Liver (tissue), 3 donors: ENCODE measurements at regions not wholly inside any gene's neighbourhood (a gene's known extent, or its start where the extent isn't known, plus 50 kb on each side); places are given as distances from the start of the nearest gene placed in this dataset.

Source experiments
- RAD21 ChIP-seq, 2 donors: IDR thresholded peaks; 2 replicates each; pipeline ENCODE4 v1.6.1; 2016; ENCODE audit warnings: antibody characterized with exemption in 2 of 2, mild to moderate bottlenecking in 2 of 2
- TF ChIP-seq, protein P1 (sequence below): fragments of 150-350 bp; IDR thresholded peaks from 2 replicates; pipeline ENCODE4 v1.5.1; 2017; ENCODE audit warnings: improper control_type of control experiment, low read depth, low read length; ENCODE audit not compliant: missing input control
- TF ChIP-seq, protein P2 (sequence below): IDR thresholded peaks from 2 replicates; pipeline ENCODE4 v1.6.1; 2016; ENCODE audit warnings: antibody characterized with exemption, mild to moderate bottlenecking
- donor health status: healthy.
- donor health status: healthy.

DNA sequence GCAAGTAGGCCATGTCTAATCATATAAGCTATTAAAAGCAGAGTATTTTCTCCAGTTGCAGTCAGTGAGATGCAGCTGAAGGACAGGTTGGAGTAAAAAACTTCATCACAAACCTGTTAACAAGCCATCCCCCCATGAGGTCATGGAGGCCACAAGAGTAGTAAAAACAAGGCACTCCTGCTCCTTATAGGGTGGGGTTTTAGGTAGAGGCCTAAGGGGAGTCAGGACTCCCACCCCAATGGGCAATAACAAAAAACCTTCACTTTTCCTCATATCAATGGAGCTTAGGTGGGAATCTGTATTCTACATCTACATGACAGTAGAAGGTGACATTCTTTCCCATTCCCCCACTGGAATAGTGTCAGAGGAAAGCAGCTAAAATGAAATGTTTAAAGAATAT is 428.1 kb upstream of the KHDRBS2 start:
- TF ChIP-seq, protein P1, sequence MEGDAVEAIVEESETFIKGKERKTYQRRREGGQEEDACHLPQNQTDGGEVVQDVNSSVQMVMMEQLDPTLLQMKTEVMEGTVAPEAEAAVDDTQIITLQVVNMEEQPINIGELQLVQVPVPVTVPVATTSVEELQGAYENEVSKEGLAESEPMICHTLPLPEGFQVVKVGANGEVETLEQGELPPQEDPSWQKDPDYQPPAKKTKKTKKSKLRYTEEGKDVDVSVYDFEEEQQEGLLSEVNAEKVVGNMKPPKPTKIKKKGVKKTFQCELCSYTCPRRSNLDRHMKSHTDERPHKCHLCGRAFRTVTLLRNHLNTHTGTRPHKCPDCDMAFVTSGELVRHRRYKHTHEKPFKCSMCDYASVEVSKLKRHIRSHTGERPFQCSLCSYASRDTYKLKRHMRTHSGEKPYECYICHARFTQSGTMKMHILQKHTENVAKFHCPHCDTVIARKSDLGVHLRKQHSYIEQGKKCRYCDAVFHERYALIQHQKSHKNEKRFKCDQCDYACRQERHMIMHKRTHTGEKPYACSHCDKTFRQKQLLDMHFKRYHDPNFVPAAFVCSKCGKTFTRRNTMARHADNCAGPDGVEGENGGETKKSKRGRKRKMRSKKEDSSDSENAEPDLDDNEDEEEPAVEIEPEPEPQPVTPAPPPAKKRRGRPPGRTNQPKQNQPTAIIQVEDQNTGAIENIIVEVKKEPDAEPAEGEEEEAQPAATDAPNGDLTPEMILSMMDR: no peak
- TF ChIP-seq, protein P2, sequence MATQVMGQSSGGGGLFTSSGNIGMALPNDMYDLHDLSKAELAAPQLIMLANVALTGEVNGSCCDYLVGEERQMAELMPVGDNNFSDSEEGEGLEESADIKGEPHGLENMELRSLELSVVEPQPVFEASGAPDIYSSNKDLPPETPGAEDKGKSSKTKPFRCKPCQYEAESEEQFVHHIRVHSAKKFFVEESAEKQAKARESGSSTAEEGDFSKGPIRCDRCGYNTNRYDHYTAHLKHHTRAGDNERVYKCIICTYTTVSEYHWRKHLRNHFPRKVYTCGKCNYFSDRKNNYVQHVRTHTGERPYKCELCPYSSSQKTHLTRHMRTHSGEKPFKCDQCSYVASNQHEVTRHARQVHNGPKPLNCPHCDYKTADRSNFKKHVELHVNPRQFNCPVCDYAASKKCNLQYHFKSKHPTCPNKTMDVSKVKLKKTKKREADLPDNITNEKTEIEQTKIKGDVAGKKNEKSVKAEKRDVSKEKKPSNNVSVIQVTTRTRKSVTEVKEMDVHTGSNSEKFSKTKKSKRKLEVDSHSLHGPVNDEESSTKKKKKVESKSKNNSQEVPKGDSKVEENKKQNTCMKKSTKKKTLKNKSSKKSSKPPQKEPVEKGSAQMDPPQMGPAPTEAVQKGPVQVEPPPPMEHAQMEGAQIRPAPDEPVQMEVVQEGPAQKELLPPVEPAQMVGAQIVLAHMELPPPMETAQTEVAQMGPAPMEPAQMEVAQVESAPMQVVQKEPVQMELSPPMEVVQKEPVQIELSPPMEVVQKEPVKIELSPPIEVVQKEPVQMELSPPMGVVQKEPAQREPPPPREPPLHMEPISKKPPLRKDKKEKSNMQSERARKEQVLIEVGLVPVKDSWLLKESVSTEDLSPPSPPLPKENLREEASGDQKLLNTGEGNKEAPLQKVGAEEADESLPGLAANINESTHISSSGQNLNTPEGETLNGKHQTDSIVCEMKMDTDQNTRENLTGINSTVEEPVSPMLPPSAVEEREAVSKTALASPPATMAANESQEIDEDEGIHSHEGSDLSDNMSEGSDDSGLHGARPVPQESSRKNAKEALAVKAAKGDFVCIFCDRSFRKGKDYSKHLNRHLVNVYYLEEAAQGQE: no peak
- no peak for TF ChIP-seq RAD21 (IDR thresholded peaks at IDR 0.05)
